ENCODE measurements at regions not wholly inside any gene's neighbourhood (a gene's known extent, or its start where the extent isn't known, plus 50 kb on each side); places are given as distances from the start of the nearest gene placed in this dataset.
"Not testable (repeated sequence)": the region's sequence is repeated elsewhere in the genome, so short reads cannot be mapped to it uniquely, and the experiment has no call there.

GRCh38 chrY:7835416-7835815, 923.9 kb upstream of the AMELY start:
- no peak overlapping the region for H3K4me3 ChIP-seq (ENCODE audit: low read length in 2 of 2)
- H3K27ac ChIP-seq (ENCODE audit: low read depth in 1 of 2, low read length in 1 of 2): no peak overlapping the region
- H3K36me3 ChIP-seq (ENCODE audit: control insufficient read depth in 2 of 2, insufficient read depth in 2 of 2, low read length in 1 of 2): no peaks in the 10 kb centered on the region
- H3K27me3 ChIP-seq (ENCODE audit: control insufficient read depth in 2 of 2, insufficient read depth in 1 of 2, low read length in 1 of 2): no peaks in the 10 kb centered on the region
- no peaks in the 10 kb centered on the region for H3K4me1 ChIP-seq (ENCODE audit: control insufficient read depth in 2 of 2, insufficient read depth in 2 of 2, low read length in 2 of 2)
- DNase-seq (ENCODE audit: low read depth in 6 of 9, low spot score in 9 of 9): no peak
- WGBS: 94% methylated on average over 5 of the region's 5 CpGs
- H3K9me3 ChIP-seq (ENCODE audit: control insufficient read depth in 2 of 2, insufficient read depth in 1 of 2, low read length in 1 of 2): no peaks in the 10 kb centered on the region

GRCh38 chrY:7834284-7834683, 922.7 kb upstream of the AMELY start:
- H3K27me3 ChIP-seq (ENCODE audit: control insufficient read depth in 2 of 2, insufficient read depth in 1 of 2, low read length in 1 of 2): no peaks in the 10 kb centered on the region
- H3K9me3 ChIP-seq (ENCODE audit: control insufficient read depth in 2 of 2, insufficient read depth in 1 of 2, low read length in 1 of 2): no peaks in the 10 kb centered on the region
- H3K4me3 ChIP-seq (ENCODE audit: low read length in 2 of 2): no peak overlapping the region
- no peak for DNase-seq (ENCODE audit: low read depth in 6 of 9, low spot score in 9 of 9)
- H3K36me3 ChIP-seq (ENCODE audit: control insufficient read depth in 2 of 2, insufficient read depth in 2 of 2, low read length in 1 of 2): no peaks in the 10 kb centered on the region
- no peak overlapping the region for H3K27ac ChIP-seq (ENCODE audit: low read depth in 1 of 2, low read length in 1 of 2)
- H3K4me1 ChIP-seq (ENCODE audit: control insufficient read depth in 2 of 2, insufficient read depth in 2 of 2, low read length in 2 of 2): no peaks in the 10 kb centered on the region
- WGBS: 91% methylated on average over 2 of the region's 2 CpGs

- not testable (repeated sequence) for H3K9me3 ChIP-seq (ENCODE audit: control insufficient read depth in 2 of 2, insufficient read depth in 1 of 2, low read length in 1 of 2); H3K27me3 ChIP-seq (ENCODE audit: control insufficient read depth in 2 of 2, insufficient read depth in 1 of 2, low read length in 1 of 2); DNase-seq (ENCODE audit: low read depth in 6 of 9, low spot score in 9 of 9); H3K27ac ChIP-seq (ENCODE audit: low read depth in 1 of 2, low read length in 1 of 2); H3K4me1 ChIP-seq (ENCODE audit: control insufficient read depth in 2 of 2, insufficient read depth in 2 of 2, low read length in 2 of 2); H3K36me3 ChIP-seq (ENCODE audit: control insufficient read depth in 2 of 2, insufficient read depth in 2 of 2, low read length in 1 of 2); H3K4me3 ChIP-seq (ENCODE audit: low read length in 2 of 2)
Measured at GRCh38 chrY:7830881-7831280, 919.3 kb upstream of the AMELY start.

GRCh38 chrY:7826533-7826932, 915.0 kb upstream of the AMELY start:
- Histone ChIP-seq H3K9me3 (ENCODE audit: control insufficient read depth in 2 of 2, insufficient read depth in 1 of 2, low read length in 1 of 2) (no peaks in the 10 kb centered on the region), H3K4me1 (ENCODE audit: control insufficient read depth in 2 of 2, insufficient read depth in 2 of 2, low read length in 2 of 2) (no peaks in the 10 kb centered on the region), H3K27me3 (ENCODE audit: control insufficient read depth in 2 of 2, insufficient read depth in 1 of 2, low read length in 1 of 2) (no peaks in the 10 kb centered on the region), H3K27ac (ENCODE audit: low read depth in 1 of 2, low read length in 1 of 2) (no peak overlapping the region), H3K4me3 (ENCODE audit: low read length in 2 of 2) (no peak overlapping the region), H3K36me3 (ENCODE audit: control insufficient read depth in 2 of 2, insufficient read depth in 2 of 2, low read length in 1 of 2) (no peaks in the 10 kb centered on the region)
- no peak for DNase-seq (ENCODE audit: low read depth in 6 of 9, low spot score in 9 of 9)
- WGBS: 98% methylated on average over 2 of the region's 2 CpGs

- no peak for DNase-seq (ENCODE audit: low read depth in 6 of 9, low spot score in 9 of 9)
- 85% methylated on average over 1 of the region's 1 CpG for WGBS
- Histone ChIP-seq H3K27me3 (ENCODE audit: control insufficient read depth in 2 of 2, insufficient read depth in 1 of 2, low read length in 1 of 2) (no peaks in the 10 kb centered on the region), H3K9me3 (ENCODE audit: control insufficient read depth in 2 of 2, insufficient read depth in 1 of 2, low read length in 1 of 2) (no peaks in the 10 kb centered on the region), H3K4me1 (ENCODE audit: control insufficient read depth in 2 of 2, insufficient read depth in 2 of 2, low read length in 2 of 2) (no peaks in the 10 kb centered on the region), H3K36me3 (ENCODE audit: control insufficient read depth in 2 of 2, insufficient read depth in 2 of 2, low read length in 1 of 2) (no peaks in the 10 kb centered on the region), H3K4me3 (ENCODE audit: low read length in 2 of 2) (no peak overlapping the region), H3K27ac (ENCODE audit: low read depth in 1 of 2, low read length in 1 of 2) (no peak overlapping the region)
Measured at GRCh38 chrY:7825874-7826273, 914.3 kb upstream of the AMELY start.

GRCh38 chrY:7821295-7822035, 909.9 kb upstream of the AMELY start:
- 97% methylated on average over 2 of the region's 2 CpGs for WGBS
- H3K36me3 ChIP-seq (ENCODE audit: control insufficient read depth in 2 of 2, insufficient read depth in 2 of 2, low read length in 1 of 2): no peaks in the 10 kb centered on the region

GRCh38 chrY:7818924-7819323, 907.4 kb upstream of the AMELY start:
- Histone ChIP-seq H3K36me3 (ENCODE audit: control insufficient read depth in 2 of 2, insufficient read depth in 2 of 2, low read length in 1 of 2) (no peaks in the 10 kb centered on the region), H3K27me3 (ENCODE audit: control insufficient read depth in 2 of 2, insufficient read depth in 1 of 2, low read length in 1 of 2) (no peaks in the 10 kb centered on the region), H3K4me3 (ENCODE audit: low read length in 2 of 2) (no peak overlapping the region), H3K27ac (ENCODE audit: low read depth in 1 of 2, low read length in 1 of 2) (no peak overlapping the region), H3K4me1 (ENCODE audit: control insufficient read depth in 2 of 2, insufficient read depth in 2 of 2, low read length in 2 of 2) (no peaks in the 10 kb centered on the region), H3K9me3 (ENCODE audit: control insufficient read depth in 2 of 2, insufficient read depth in 1 of 2, low read length in 1 of 2) (no peaks in the 10 kb centered on the region)
- no peak for DNase-seq (ENCODE audit: low read depth in 6 of 9, low spot score in 9 of 9)

More at GRCh38 chrY:7821295-7822035, 909.9 kb upstream of the AMELY start:
- Histone ChIP-seq H3K4me1 (ENCODE audit: control insufficient read depth in 2 of 2, insufficient read depth in 2 of 2, low read length in 2 of 2) (no peaks in the 10 kb centered on the region), H3K27me3 (ENCODE audit: control insufficient read depth in 2 of 2, insufficient read depth in 1 of 2, low read length in 1 of 2) (no peaks in the 10 kb centered on the region), H3K9me3 (ENCODE audit: control insufficient read depth in 2 of 2, insufficient read depth in 1 of 2, low read length in 1 of 2) (no peaks in the 10 kb centered on the region), H3K4me3 (ENCODE audit: low read length in 2 of 2) (no peak overlapping the region), H3K27ac (ENCODE audit: low read depth in 1 of 2, low read length in 1 of 2) (no peak overlapping the region)
- no peak for DNase-seq (ENCODE audit: low read depth in 6 of 9, low spot score in 9 of 9)

GRCh38 chrY:7816567-7816966, 905.0 kb upstream of the AMELY start:
- 97% methylated on average over 1 of the region's 1 CpG for WGBS

GRCh38 chrY:7815921-7816320, 904.4 kb upstream of the AMELY start:
- H3K4me3 ChIP-seq (ENCODE audit: low read length in 2 of 2): no peak overlapping the region
- H3K27ac ChIP-seq (ENCODE audit: low read depth in 1 of 2, low read length in 1 of 2): no peak overlapping the region
- no peaks in the 10 kb centered on the region for H3K9me3 ChIP-seq (ENCODE audit: control insufficient read depth in 2 of 2, insufficient read depth in 1 of 2, low read length in 1 of 2)
- no peaks in the 10 kb centered on the region for H3K36me3 ChIP-seq (ENCODE audit: control insufficient read depth in 2 of 2, insufficient read depth in 2 of 2, low read length in 1 of 2)
- no peak for DNase-seq (ENCODE audit: low read depth in 6 of 9, low spot score in 9 of 9)
- no peaks in the 10 kb centered on the region for H3K4me1 ChIP-seq (ENCODE audit: control insufficient read depth in 2 of 2, insufficient read depth in 2 of 2, low read length in 2 of 2)
- H3K27me3 ChIP-seq (ENCODE audit: control insufficient read depth in 2 of 2, insufficient read depth in 1 of 2, low read length in 1 of 2): no peaks in the 10 kb centered on the region

More at GRCh38 chrY:7816567-7816966, 905.0 kb upstream of the AMELY start:
- no peaks in the 10 kb centered on the region for H3K9me3 ChIP-seq (ENCODE audit: control insufficient read depth in 2 of 2, insufficient read depth in 1 of 2, low read length in 1 of 2)
- H3K36me3 ChIP-seq (ENCODE audit: control insufficient read depth in 2 of 2, insufficient read depth in 2 of 2, low read length in 1 of 2): no peaks in the 10 kb centered on the region
- H3K27ac ChIP-seq (ENCODE audit: low read depth in 1 of 2, low read length in 1 of 2): no peak overlapping the region
- no peaks in the 10 kb centered on the region for H3K4me1 ChIP-seq (ENCODE audit: control insufficient read depth in 2 of 2, insufficient read depth in 2 of 2, low read length in 2 of 2)
- H3K4me3 ChIP-seq (ENCODE audit: low read length in 2 of 2): no peak overlapping the region
- no peaks in the 10 kb centered on the region for H3K27me3 ChIP-seq (ENCODE audit: control insufficient read depth in 2 of 2, insufficient read depth in 1 of 2, low read length in 1 of 2)
- no peak for DNase-seq (ENCODE audit: low read depth in 6 of 9, low spot score in 9 of 9)
